ENCODE measurements at regions not wholly inside any gene's neighbourhood (a gene's known extent, or its start where the extent isn't known, plus 50 kb on each side); places are given as distances from the start of the nearest gene placed in this dataset. TPM values are rescaled to one million over a fixed set of nuclear protein-coding genes. Genes with fewer than 3 reads are reported as not detected.

- no peaks in the 10 kb centered on the region for H3K36me3 ChIP-seq (ENCODE audit: insufficient read depth, low read length)
- no peaks in the 10 kb centered on the region for H3K27me3 ChIP-seq (ENCODE audit: low read length)
- H3K79me2 ChIP-seq (ENCODE audit: low read length), result no peaks in the 10 kb centered on the region
- H3K4me1 ChIP-seq (ENCODE audit: low read length), result no peaks in the 10 kb centered on the region
- no peak overlapping the region for H3K9ac ChIP-seq (ENCODE audit: low read length)
- H3K9me3 ChIP-seq (ENCODE audit: low read length), result no peaks in the 10 kb centered on the region
- H4K20me1 ChIP-seq (ENCODE audit: insufficient read depth, low read depth, low read length), result no peaks in the 10 kb centered on the region
- H2AFZ ChIP-seq (ENCODE audit: low read length), result no peak overlapping the region
- no peak for DNase-seq
- no peak overlapping the region for H3K4me3 ChIP-seq (ENCODE audit: low read length)
- H3K9me2 ChIP-seq (replicated peaks; ENCODE audit: insufficient read depth, low read length), result no peaks in the 10 kb centered on the region
- H3K4me2 ChIP-seq (ENCODE audit: low read depth, low read length, poor library complexity, severe bottlenecking), result no peak overlapping the region
- H3K27ac ChIP-seq (ENCODE audit: low read length), result no peak overlapping the region
These were observed 60.4 kb upstream of the FAR2 start for GRCh38 chr12:29088611-29089219.

Small RNA genes in the stretch of these regions (small RNA-seq; reads per million reads assigned to genes)
- not detected for gene AC024255.1

Data from Karpas-422 (cell line).